ENCODE measurements at regions not wholly inside any gene's neighbourhood (a gene's known extent, or its start where the extent isn't known, plus 50 kb on each side); places are given as distances from the start of the nearest gene placed in this dataset.

DNA sequence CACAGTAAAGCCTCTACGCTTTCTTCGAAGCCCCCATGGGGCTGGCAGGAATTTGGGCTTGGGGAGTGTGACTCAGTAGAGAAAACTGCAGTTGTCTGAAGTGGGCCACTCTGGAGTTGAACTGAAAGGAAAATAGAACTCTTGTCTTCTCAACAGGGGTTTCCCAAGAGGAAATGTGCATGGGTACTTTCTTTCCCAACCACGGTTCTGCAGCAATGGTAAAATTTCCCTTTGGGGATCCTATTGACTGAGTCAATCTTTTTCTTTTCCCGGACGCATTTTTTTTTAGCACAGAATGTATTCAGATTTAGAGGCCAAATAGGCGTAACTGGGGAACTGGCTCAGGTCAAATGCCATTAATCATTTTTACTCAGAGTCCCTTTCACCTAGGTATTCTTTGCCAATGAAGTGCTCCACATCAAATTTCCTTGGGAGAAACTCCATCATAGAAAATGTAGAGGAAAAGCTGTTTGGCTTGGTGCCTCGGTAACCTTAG lies 269.3 kb downstream of the STIM2 start:
- no peaks in the 10 kb centered on the region for H3K36me3 ChIP-seq (ENCODE audit: control insufficient read depth, insufficient read depth, low read length)
- peak in 1 of 2 donors; percentile 31 for DNase-seq (ENCODE audit: low read depth in 2 of 2)
- TF ChIP-seq EZH2 (IDR thresholded peaks at IDR 0.05; ENCODE audit: low read length, missing control alignments) (no peak), CTCF (conservative IDR thresholded peaks at IDR 0.05 in 1 of 2, IDR thresholded peaks at IDR 0.05 in 1 of 2; ENCODE audit: low read depth in 1 of 2, low read length in 2 of 2) (no peak)
- no peaks in the 10 kb centered on the region for H3K4me1 ChIP-seq (ENCODE audit: control insufficient read depth, extremely low read depth, insufficient read depth, low read length)
- H3K79me2 ChIP-seq (ENCODE audit: control insufficient read depth, insufficient read depth, low read length), result no peaks in the 10 kb centered on the region
- no peak overlapping the region for H3K9ac ChIP-seq (ENCODE audit: insufficient read depth, low read length)
- H3K4me2 ChIP-seq (ENCODE audit: extremely low read depth, insufficient read depth, low read length), result no peak overlapping the region
- H3K27ac ChIP-seq (ENCODE audit: insufficient read depth, low read length), result no peak overlapping the region
- H2AFZ ChIP-seq (ENCODE audit: low read length), result no peak overlapping the region
- no peaks in the 10 kb centered on the region for H4K20me1 ChIP-seq (ENCODE audit: control insufficient read depth, extremely low read depth, insufficient read depth, low read length)
- H3K27me3 ChIP-seq (ENCODE audit: control insufficient read depth, insufficient read depth, low read length), result no peaks in the 10 kb centered on the region
- no peak overlapping the region for H3K4me3 ChIP-seq (replicated peaks in 1 of 4; ENCODE audit: control extremely low read depth in 1 of 4, insufficient read depth in 1 of 4, low read depth in 3 of 4, low read length in 4 of 4)
- H3K9me3 ChIP-seq (ENCODE audit: control insufficient read depth, insufficient read depth, low read depth, low read length), result no peaks in the 10 kb centered on the region

- H3K27ac ChIP-seq (ENCODE audit: insufficient read depth, low read length), result no peak overlapping the region
- DNase-seq (ENCODE audit: low read depth in 2 of 2), result no peak
- H3K27me3 ChIP-seq (ENCODE audit: control insufficient read depth, insufficient read depth, low read length), result no peaks in the 10 kb centered on the region
- H3K4me2 ChIP-seq (ENCODE audit: extremely low read depth, insufficient read depth, low read length), result no peak overlapping the region
- TF ChIP-seq CTCF (conservative IDR thresholded peaks at IDR 0.05 in 1 of 2, IDR thresholded peaks at IDR 0.05 in 1 of 2; ENCODE audit: low read depth in 1 of 2, low read length in 2 of 2), result no peak
- TF ChIP-seq EZH2 (IDR thresholded peaks at IDR 0.05; ENCODE audit: low read length, missing control alignments), result no peak
- H3K4me3 ChIP-seq (replicated peaks in 1 of 4; ENCODE audit: control extremely low read depth in 1 of 4, insufficient read depth in 1 of 4, low read depth in 3 of 4, low read length in 4 of 4), result no peak overlapping the region
- H3K4me1 ChIP-seq (ENCODE audit: control insufficient read depth, extremely low read depth, insufficient read depth, low read length), result no peaks in the 10 kb centered on the region
- no peaks in the 10 kb centered on the region for H4K20me1 ChIP-seq (ENCODE audit: control insufficient read depth, extremely low read depth, insufficient read depth, low read length)
- no peaks in the 10 kb centered on the region for H3K36me3 ChIP-seq (ENCODE audit: control insufficient read depth, insufficient read depth, low read length)
- no peak overlapping the region for H2AFZ ChIP-seq (ENCODE audit: low read length)
- H3K79me2 ChIP-seq (ENCODE audit: control insufficient read depth, insufficient read depth, low read length), result no peaks in the 10 kb centered on the region
- H3K9me3 ChIP-seq (ENCODE audit: control insufficient read depth, insufficient read depth, low read depth, low read length), result no peaks in the 10 kb centered on the region
- no peak overlapping the region for H3K9ac ChIP-seq (ENCODE audit: insufficient read depth, low read length)
These were observed 271.9 kb downstream of the STIM2 start for GRCh38 chr4:27132497-27132896.

DNA sequence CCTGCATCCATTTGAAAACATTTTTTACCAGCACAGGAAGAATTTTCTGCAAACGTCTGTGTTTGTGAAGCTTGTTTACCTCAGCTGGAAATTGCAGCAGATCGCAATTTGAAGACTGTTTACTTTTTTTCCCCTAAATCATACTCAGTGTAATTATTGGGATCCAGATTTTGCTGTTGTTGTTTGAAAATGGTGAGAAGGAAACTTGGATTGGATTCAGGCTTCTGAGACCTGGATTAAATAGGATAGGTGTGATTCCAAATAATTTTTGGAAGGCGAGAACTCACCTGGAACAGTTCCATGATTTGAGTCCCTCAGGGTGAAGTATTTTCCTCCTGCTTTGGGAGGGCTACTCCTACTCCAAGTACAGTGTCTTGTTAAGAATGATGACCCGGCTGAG lies 279.8 kb downstream of the STIM2 start:
- Histone ChIP-seq H3K79me2 (ENCODE audit: control insufficient read depth, insufficient read depth, low read length) (no peaks in the 10 kb centered on the region), H3K36me3 (ENCODE audit: control insufficient read depth, insufficient read depth, low read length) (no peaks in the 10 kb centered on the region), H3K4me2 (ENCODE audit: extremely low read depth, insufficient read depth, low read length) (no peak overlapping the region), H2AFZ (ENCODE audit: low read length) (no peak overlapping the region), H4K20me1 (ENCODE audit: control insufficient read depth, extremely low read depth, insufficient read depth, low read length) (no peaks in the 10 kb centered on the region), H3K27me3 (ENCODE audit: control insufficient read depth, insufficient read depth, low read length) (no peaks in the 10 kb centered on the region), H3K9me3 (ENCODE audit: control insufficient read depth, insufficient read depth, low read depth, low read length) (no peaks in the 10 kb centered on the region), H3K4me3 (replicated peaks in 1 of 4; ENCODE audit: control extremely low read depth in 1 of 4, insufficient read depth in 1 of 4, low read depth in 3 of 4, low read length in 4 of 4) (no peak overlapping the region), H3K4me1 (ENCODE audit: control insufficient read depth, extremely low read depth, insufficient read depth, low read length) (no peaks in the 10 kb centered on the region), H3K27ac (ENCODE audit: insufficient read depth, low read length) (no peak overlapping the region), H3K9ac (ENCODE audit: insufficient read depth, low read length) (no peak overlapping the region)
- no peak for TF ChIP-seq CTCF (conservative IDR thresholded peaks at IDR 0.05 in 1 of 2, IDR thresholded peaks at IDR 0.05 in 1 of 2; ENCODE audit: low read depth in 1 of 2, low read length in 2 of 2)
- TF ChIP-seq EZH2 (IDR thresholded peaks at IDR 0.05; ENCODE audit: low read length, missing control alignments), result no peak
- DNase-seq (ENCODE audit: low read depth in 2 of 2), result no peak

Data from fibroblast of lung (primary cell).